Ramos (cell line): ENCODE measurements at regions not wholly inside any gene's neighbourhood (a gene's known extent, or its start where the extent isn't known, plus 50 kb on each side); places are given as distances from the start of the nearest gene placed in this dataset.

ENCODE experiments used
- in situ Hi-C: fragments of 300-500 bp; cut with MboI; formaldehyde crosslinking; loops from one replicate; pipeline ENCODE4 v1.14.3; 2022; ENCODE audit warnings: low sequenced_read_pairs; ENCODE audit not compliant: unreplicated experiment

- in situ Hi-C loops = no loop called here
Measured at GRCh38 chr14:97367278-97367677, 570.1 kb downstream of the VRK1 start.

GRCh38 chr14:97368049-97368448 lies 570.9 kb downstream of the VRK1 start:
- in situ Hi-C loops = no loop called here

GRCh38 chr14:97368900-97369564 lies 571.9 kb downstream of the VRK1 start:
- in situ Hi-C loops = no loop called here

GRCh38 chr14:97369901-97370300 lies 572.7 kb downstream of the VRK1 start:
- in situ Hi-C loops = no loop called here

GRCh38 chr14:97376310-97376709 lies 579.1 kb downstream of the VRK1 start:
- in situ Hi-C loops = no loop called here

- in situ Hi-C loops = no loop called here
Measured at GRCh38 chr14:97377550-97377949, 580.4 kb downstream of the VRK1 start.

- in situ Hi-C loops = no loop called here
Measured at GRCh38 chr14:97379091-97379531, 581.9 kb downstream of the VRK1 start.

GRCh38 chr14:97380539-97380941 lies 583.4 kb downstream of the VRK1 start:
- in situ Hi-C loops = no loop called here

- in situ Hi-C loops = no loop called here
Measured at GRCh38 chr14:97381309-97381708, 584.1 kb downstream of the VRK1 start.

GRCh38 chr14:97382616-97383226 lies 585.5 kb downstream of the VRK1 start:
- in situ Hi-C loops = no loop called here

GRCh38 chr14:97385727-97386126 lies 588.5 kb downstream of the VRK1 start:
- in situ Hi-C loops = no loop called here

- in situ Hi-C loops = no loop called here
Measured at GRCh38 chr14:97387252-97387874, 590.2 kb downstream of the VRK1 start.

GRCh38 chr14:97388408-97388807 lies 591.2 kb downstream of the VRK1 start:
- in situ Hi-C loops = no loop called here

- in situ Hi-C loops = no loop called here
Measured at GRCh38 chr14:97390096-97390724, 593.0 kb downstream of the VRK1 start.

GRCh38 chr14:97393244-97393643 lies 596.1 kb downstream of the VRK1 start:
- in situ Hi-C loops = no loop called here

GRCh38 chr14:97395068-97395467 lies 597.9 kb downstream of the VRK1 start:
- in situ Hi-C loops = no loop called here

GRCh38 chr14:97401714-97402113 lies 604.5 kb downstream of the VRK1 start:
- in situ Hi-C loops = no loop called here

- in situ Hi-C loops = no loop called here
Measured at GRCh38 chr14:97402279-97402678, 605.1 kb downstream of the VRK1 start.

- in situ Hi-C loops = no loop called here
Measured at GRCh38 chr14:97407701-97408407, 610.7 kb downstream of the VRK1 start.

GRCh38 chr14:97408503-97408902 lies 611.3 kb downstream of the VRK1 start:
- in situ Hi-C loops = no loop called here
